ENCODE measurements at regions not wholly inside any gene's neighbourhood (a gene's known extent, or its start where the extent isn't known, plus 50 kb on each side); places are given as distances from the start of the nearest gene placed in this dataset.

- no peak for DNase-seq
Measured at GRCh38 chr6:114605656-114606055, 262.8 kb upstream of the HS3ST5 start.

GRCh38 chr6:114600381-114600780 is 257.6 kb upstream of the HS3ST5 start:
- no peak for DNase-seq

GRCh38 chr6:114595591-114595990 is 252.8 kb upstream of the HS3ST5 start:
- no peak for DNase-seq

- no peak for DNase-seq
Measured at GRCh38 chr6:114595186-114595585, 252.4 kb upstream of the HS3ST5 start.

GRCh38 chr6:114592506-114592905 is 249.7 kb upstream of the HS3ST5 start:
- no peak for DNase-seq

- DNase-seq = peak; percentile 64
Measured at GRCh38 chr6:114588726-114589125, 245.9 kb upstream of the HS3ST5 start.

- no peak for DNase-seq
Measured at GRCh38 chr6:114586298-114586697, 243.5 kb upstream of the HS3ST5 start.

- DNase-seq = no peak
Measured at GRCh38 chr6:114581293-114581692, 238.5 kb upstream of the HS3ST5 start.

GRCh38 chr6:114580882-114581281 is 238.1 kb upstream of the HS3ST5 start:
- no peak for DNase-seq

GRCh38 chr6:114579486-114579885 is 236.7 kb upstream of the HS3ST5 start:
- DNase-seq = no peak

- DNase-seq = no peak
Measured at GRCh38 chr6:114577109-114577508, 234.3 kb upstream of the HS3ST5 start.

- DNase-seq = no peak
Measured at GRCh38 chr6:114576330-114576729, 233.5 kb upstream of the HS3ST5 start.

GRCh38 chr6:114569669-114570068 is 226.8 kb upstream of the HS3ST5 start:
- DNase-seq = peak; percentile 51

- DNase-seq = no peak
Measured at GRCh38 chr6:114564302-114564933, 221.6 kb upstream of the HS3ST5 start.

- no peak for DNase-seq
Measured at GRCh38 chr6:114559419-114559818, 216.6 kb upstream of the HS3ST5 start.

GRCh38 chr6:114558153-114558552 is 215.3 kb upstream of the HS3ST5 start:
- DNase-seq = no peak

GRCh38 chr6:114556846-114557488 is 214.1 kb upstream of the HS3ST5 start:
- DNase-seq = no peak

GRCh38 chr6:114550316-114550715 is 207.5 kb upstream of the HS3ST5 start:
- DNase-seq = no peak

GRCh38 chr6:114543696-114544095 is 200.9 kb upstream of the HS3ST5 start:
- no peak for DNase-seq

GRCh38 chr6:114541794-114542193 is 199.0 kb upstream of the HS3ST5 start:
- no peak for DNase-seq

- DNase-seq = no peak
Measured at GRCh38 chr6:114537977-114538376, 195.2 kb upstream of the HS3ST5 start.

GRCh38 chr6:114534813-114535212 is 192.0 kb upstream of the HS3ST5 start:
- DNase-seq = no peak

GRCh38 chr6:114524081-114524480 is 181.3 kb upstream of the HS3ST5 start:
- no peak for DNase-seq

GRCh38 chr6:114523508-114523907 is 180.7 kb upstream of the HS3ST5 start:
- DNase-seq = no peak

GRCh38 chr6:114521926-114522325 is 179.1 kb upstream of the HS3ST5 start:
- DNase-seq = no peak

Data from right hindlimb (tissue), 1 donor.